GM12865 (cell line): ENCODE measurements at regions not wholly inside any gene's neighbourhood (a gene's known extent, or its start where the extent isn't known, plus 50 kb on each side); places are given as distances from the start of the nearest gene placed in this dataset.
"Not testable (repeated sequence)": the region's sequence is repeated elsewhere in the genome, so short reads cannot be mapped to it uniquely, and the experiment has no call there.

Source experiments
- DNase-seq: peaks from one replicate; pipeline ENCODE4 v3.0.0; 2010; ENCODE audit warnings: low read depth
- H3K4me3 ChIP-seq: 2 replicates; pipeline ENCODE4 v1.5.1; 2011; ENCODE audit warnings: mild to moderate bottlenecking, low read depth, low read length, control low read depth
- CTCF ChIP-seq: IDR thresholded peaks from 2 replicates; pipeline ENCODE4 v1.5.1; 2011; ENCODE audit warnings: low read length, control low read depth, low read depth, inconsistent platforms; ENCODE audit not compliant: insufficient read depth; ENCODE audit errors: missing control alignments

GRCh38 chrX:4550018-4550417, 836.6 kb upstream of the PRKX start:
- TF ChIP-seq CTCF = no peak
- no peak for DNase-seq
- no peak overlapping the region for H3K4me3 ChIP-seq

- peak; percentile 69 for TF ChIP-seq CTCF
- H3K4me3 ChIP-seq = no peak overlapping the region
- DNase-seq = peak; percentile 52
These were observed 833.9 kb upstream of the PRKX start for GRCh38 chrX:4547213-4547836.

- H3K4me3 ChIP-seq, DNase-seq: not testable (repeated sequence)
These were observed 832.7 kb upstream of the PRKX start for GRCh38 chrX:4546178-4546577.

- no peak overlapping the region for H3K4me3 ChIP-seq
- no peak for DNase-seq
- no peak for TF ChIP-seq CTCF
These were observed 814.8 kb upstream of the PRKX start for GRCh38 chrX:4528247-4528646.

- TF ChIP-seq CTCF = no peak
- no peak overlapping the region for H3K4me3 ChIP-seq
- no peak for DNase-seq
These were observed 772.5 kb upstream of the PRKX start for GRCh38 chrX:4485912-4486311.

- no peak for DNase-seq
- no peak for TF ChIP-seq CTCF
- no peak overlapping the region for H3K4me3 ChIP-seq
These were observed 770.8 kb upstream of the PRKX start for GRCh38 chrX:4484266-4484665.

GRCh38 chrX:4451591-4451990, 738.1 kb upstream of the PRKX start:
- no peak for TF ChIP-seq CTCF
- H3K4me3 ChIP-seq = no peak overlapping the region
- no peak for DNase-seq
